Esophagus squamous epithelium (tissue), 5 donors: ENCODE measurements at regions not wholly inside any gene's neighbourhood (a gene's known extent, or its start where the extent isn't known, plus 50 kb on each side); places are given as distances from the start of the nearest gene placed in this dataset.

Experiments
- DNase-seq: peaks from one replicate; lab custom pipeline; 2025; lab: John Stamatoyannopoulos, UW
- H3K27ac ChIP-seq, 4 donors: fragments of 200-600 bp; sonication (generic); one replicate each; pipeline ENCODE4 v1.5.1; 2016 to 2019; ENCODE audit warnings: mild to moderate bottlenecking in 1 of 4
- H3K27me3 ChIP-seq, 4 donors: fragments of 200-600 bp; sonication (generic); 1 replicate in 3 of 4; 2 replicates in 1 of 4; pipeline versions ENCODE4 v1.5.1 to v1.6.0; 2017 to 2021; ENCODE audit warnings: antibody characterized with exemption in 1 of 4
- H3K36me3 ChIP-seq, 3 donors: fragments of 200-600 bp; sonication (generic); one replicate each; pipeline ENCODE4 v1.5.1; 2016 to 2019
- H3K4me1 ChIP-seq, 3 donors: fragments of 200-600 bp; sonication (generic); one replicate each; pipeline ENCODE4 v1.5.1; 2017 to 2019
- H3K4me3 ChIP-seq, 4 donors: fragments of 200-600 bp; sonication (generic); 1 replicate in 3 of 4; 2 replicates in 1 of 4; pipeline ENCODE4 v1.5.1; 2016 to 2019; ENCODE audit warnings: mild to moderate bottlenecking in 2 of 4, moderate library complexity in 1 of 4
- H3K9me3 ChIP-seq, 3 donors: fragments of 200-600 bp; sonication (generic); one replicate each; pipeline ENCODE4 v1.5.1; 2016 to 2019
- CTCF ChIP-seq, 6 experiments: fragments of 450-650 bp in 4 of 6; fragments of 200-600 bp in 2 of 6; sonication (generic) in 2 of 6; IDR thresholded peaks; one replicate each; pipeline ENCODE4 v1.5.1; 2016 to 2019; ENCODE audit warnings: antibody characterized with exemption in 6 of 6, mild to moderate bottlenecking in 4 of 6, moderate library complexity in 4 of 6
- POLR2A ChIP-seq, 4 donors: fragments of 450-650 bp; IDR thresholded peaks; one replicate each; pipeline ENCODE4 v1.6.1; 2017; ENCODE audit warnings: antibody characterized with exemption in 4 of 4, mild to moderate bottlenecking in 4 of 4, moderate library complexity in 3 of 4
- WGBS, 2 donors: methylation state at CpG; one replicate each; pipeline ENCODE4 v1.1.5; 2018; 5-methylcytosine and 5-hydroxymethylcytosine counted together
- intact Hi-C: fragments of 100-400 bp; cut with DNase I; formaldehyde crosslinking; loops from one replicate; pipeline ENCODE4 v1.15.0; 2022
- donor health status: DM: yes; HTN: yes; CAD: no.

- intact Hi-C loops: no loop called here
- no peaks in the 10 kb centered on the region for H3K9me3 ChIP-seq
- TF ChIP-seq CTCF (IDR thresholded peaks at IDR 0.05): no peak
- no peak for TF ChIP-seq POLR2A (IDR thresholded peaks at IDR 0.05)
- H3K27ac ChIP-seq: no peak overlapping the region
- H3K4me1 ChIP-seq: peaks cover 0 to 11% (median 0%) of the 10 kb centered on the region in 3 donors
- H3K4me3 ChIP-seq: no peak overlapping the region
- no peak for DNase-seq
- H3K36me3 ChIP-seq: no peaks in the 10 kb centered on the region
- H3K27me3 ChIP-seq: peaks cover 0 to 9% (median 0%) of the 10 kb centered on the region in 4 donors
- WGBS, 2 donors: 53 to 76% methylated on average over 7 to 8 of the region's 12 CpGs
These were observed 327.9 kb upstream of the DIO3 start for GRCh38 chr14:101233391-101233790.

GRCh38 chr14:101233808-101234207, 327.5 kb upstream of the DIO3 start:
- intact Hi-C loops: no loop called here
- no peak overlapping the region for H3K4me3 ChIP-seq
- no peak overlapping the region for H3K27ac ChIP-seq
- no peak for DNase-seq
- peaks cover 0 to 9% (median 0%) of the 10 kb centered on the region in 4 donors for H3K27me3 ChIP-seq
- TF ChIP-seq POLR2A (IDR thresholded peaks at IDR 0.05) (no peak), CTCF (IDR thresholded peaks at IDR 0.05) (no peak)
- no peaks in the 10 kb centered on the region for H3K36me3 ChIP-seq
- no peaks in the 10 kb centered on the region for H3K9me3 ChIP-seq
- WGBS, 2 donors: 79 to 80% methylated on average over 1 to 2 of the region's 7 CpGs
- H3K4me1 ChIP-seq: peaks cover 0 to 11% (median 0%) of the 10 kb centered on the region in 3 donors

- Histone ChIP-seq H3K4me1 (peaks cover 0 to 11% (median 0%) of the 10 kb centered on the region in 3 donors), H3K36me3 (no peaks in the 10 kb centered on the region), H3K27ac (no peak overlapping the region), H3K27me3 (peaks cover 0 to 9% (median 0%) of the 10 kb centered on the region in 4 donors), H3K4me3 (no peak overlapping the region), H3K9me3 (no peaks in the 10 kb centered on the region)
- 76 to 84% methylated on average over 11 to 14 of the region's 23 CpGs for WGBS, 2 donors
- DNase-seq: no peak
- TF ChIP-seq CTCF (IDR thresholded peaks at IDR 0.05): no peak
- TF ChIP-seq POLR2A (IDR thresholded peaks at IDR 0.05): no peak
- intact Hi-C loops: no loop called here
These were observed 326.9 kb upstream of the DIO3 start for GRCh38 chr14:101234244-101234937.

GRCh38 chr14:101234999-101235334, 326.3 kb upstream of the DIO3 start:
- WGBS, 2 donors: 61 to 88% methylated on average over 10 to 11 of the region's 12 CpGs
- no peak for TF ChIP-seq POLR2A (IDR thresholded peaks at IDR 0.05)
- TF ChIP-seq CTCF (IDR thresholded peaks at IDR 0.05): no peak
- no peaks in the 10 kb centered on the region for H3K36me3 ChIP-seq

GRCh38 chr14:101235335-101236103, 325.8 kb upstream of the DIO3 start:
- H3K27ac ChIP-seq: no peak overlapping the region
- H3K9me3 ChIP-seq: no peaks in the 10 kb centered on the region
- TF ChIP-seq CTCF (IDR thresholded peaks at IDR 0.05): peak in 5 of 6 experiments; percentile 15 to 66 (median 45)
- no peak for TF ChIP-seq POLR2A (IDR thresholded peaks at IDR 0.05)
- DNase-seq: no peak
- intact Hi-C loops: no loop called here
- no peaks in the 10 kb centered on the region for H3K36me3 ChIP-seq
- H3K4me3 ChIP-seq: no peak overlapping the region
- H3K27me3 ChIP-seq: peaks cover 0 to 9% (median 0%) of the 10 kb centered on the region in 4 donors
- WGBS, 2 donors: 72 to 84% methylated on average over 6 to 10 of the region's 16 CpGs
- peaks cover 0 to 11% (median 0%) of the 10 kb centered on the region in 3 donors for H3K4me1 ChIP-seq

More at GRCh38 chr14:101234999-101235334, 326.3 kb upstream of the DIO3 start:
- Histone ChIP-seq H3K27ac (no peak overlapping the region), H3K27me3 (peaks cover 0 to 9% (median 0%) of the 10 kb centered on the region in 4 donors), H3K4me1 (peaks cover 0 to 11% (median 0%) of the 10 kb centered on the region in 3 donors), H3K4me3 (no peak overlapping the region), H3K9me3 (no peaks in the 10 kb centered on the region)
- intact Hi-C loops: no loop called here
- DNase-seq: no peak
